HEK293T (cell line): ENCODE measurements at regions not wholly inside any gene's neighbourhood (a gene's known extent, or its start where the extent isn't known, plus 50 kb on each side); places are given as distances from the start of the nearest gene placed in this dataset.

ENCODE experiments used
- ARNT ChIP-seq: fragments of 450-650 bp; IDR thresholded peaks from 2 replicates; pipeline ENCODE4 v1.6.1; 2017; ENCODE audit warnings: mild to moderate bottlenecking
- CTBP1 ChIP-seq: fragments of 450-650 bp; IDR thresholded peaks from 2 replicates; pipeline ENCODE4 v1.6.1; 2016; ENCODE audit warnings: borderline replicate concordance
- FOXA1 ChIP-seq: fragments of 450-650 bp; IDR thresholded peaks from 2 replicates; pipeline ENCODE4 v1.6.1; 2016; ENCODE audit warnings: mild to moderate bottlenecking
- FOXK2 ChIP-seq: fragments of 450-650 bp; IDR thresholded peaks from 2 replicates; pipeline ENCODE4 v1.6.1; 2016; ENCODE audit warnings: mild to moderate bottlenecking
- FOXM1 ChIP-seq: fragments of 450-650 bp; IDR thresholded peaks from 2 replicates; pipeline ENCODE4 v1.6.1; 2017; ENCODE audit warnings: mild to moderate bottlenecking, borderline replicate concordance
- L3MBTL2 ChIP-seq: fragments of 450-650 bp; conservative IDR thresholded peaks from 2 replicates; pipeline ENCODE4 v1.6.1; 2016; ENCODE audit warnings: mild to moderate bottlenecking
- LEF1 ChIP-seq: fragments of 450-650 bp; IDR thresholded peaks from 2 replicates; pipeline ENCODE4 v1.6.1; 2017; ENCODE audit warnings: mild to moderate bottlenecking, borderline replicate concordance
- NFRKB ChIP-seq: fragments of 450-650 bp; IDR thresholded peaks from 2 replicates; pipeline ENCODE4 v1.6.1; 2016; ENCODE audit warnings: mild to moderate bottlenecking, moderate library complexity
- PKNOX1 ChIP-seq: fragments of 450-650 bp; IDR thresholded peaks from 2 replicates; pipeline ENCODE4 v1.6.1; 2016
- SP1 ChIP-seq: fragments of 450-650 bp; IDR thresholded peaks from 2 replicates; pipeline ENCODE4 v1.6.1; 2017
- SUZ12 ChIP-seq: fragments of 450-650 bp; IDR thresholded peaks from 2 replicates; pipeline ENCODE4 v1.6.1; 2016; ENCODE audit warnings: mild to moderate bottlenecking
- TARDBP ChIP-seq: fragments of 450-650 bp; IDR thresholded peaks from 2 replicates; pipeline ENCODE4 v1.6.1; 2016

DNA sequence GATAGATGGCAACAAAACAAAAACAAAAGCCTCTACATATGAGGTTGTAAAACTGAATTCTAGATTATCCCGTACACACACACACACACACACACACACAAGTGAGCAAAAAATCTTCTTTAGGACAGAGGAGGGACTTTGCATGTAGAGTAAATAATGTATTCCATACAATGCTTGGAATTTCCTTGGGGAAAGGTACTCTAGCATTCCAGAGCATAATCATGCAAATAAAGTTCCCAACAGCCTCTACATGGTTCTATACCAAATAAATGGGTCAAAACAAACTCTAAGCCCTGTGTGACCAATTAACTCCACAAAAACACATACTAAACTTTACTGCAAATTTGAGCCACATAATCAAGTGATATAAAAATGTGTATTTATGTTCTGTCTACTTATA, 191.4 kb downstream of the RBM43 start:
- TF ChIP-seq FOXM1: no peak
- TF ChIP-seq L3MBTL2: no peak
- TF ChIP-seq PKNOX1: no peak
- no peak for TF ChIP-seq SP1
- TF ChIP-seq TARDBP: no peak
- TF ChIP-seq SUZ12: no peak
- TF ChIP-seq NFRKB: no peak
- no peak for TF ChIP-seq FOXK2
- TF ChIP-seq ARNT: no peak
- TF ChIP-seq CTBP1: no peak
- TF ChIP-seq FOXA1: no peak
- TF ChIP-seq LEF1: no peak
